Motor neuron (in vitro differentiated cells): ENCODE measurements at regions not wholly inside any gene's neighbourhood (a gene's known extent, or its start where the extent isn't known, plus 50 kb on each side); places are given as distances from the start of the nearest gene placed in this dataset.
"Not testable (repeated sequence)": the region's sequence is repeated elsewhere in the genome, so short reads cannot be mapped to it uniquely, and the experiment has no call there.

ENCODE experiments used
- ATAC-seq, 8 experiments: fragments of 200-7000 bp; cut with Tn5 transposase; replicated peaks in 6 of 8; 2 replicates each; pipeline ENCODE4 v1.8.0; 2021; ENCODE audit warnings: mild to moderate bottlenecking in 8 of 8, moderate library complexity in 8 of 8
- H3K27ac ChIP-seq, 2 donors: fragments of 250-450 bp; sonication (Bioruptor Pico); 2 replicates each; pipeline ENCODE4 v1.9.0; 2021; ENCODE audit warnings: antibody characterized with exemption in 2 of 2, mild to moderate bottlenecking in 2 of 2, moderate library complexity in 1 of 2
- H3K4me1 ChIP-seq, 2 donors: fragments of 250-450 bp; sonication (Bioruptor Pico); replicated peaks in 1 of 2; 2 replicates each; pipeline ENCODE4 v1.6.1; 2021; ENCODE audit warnings: antibody characterized with exemption in 2 of 2, mild to moderate bottlenecking in 2 of 2, moderate library complexity in 1 of 2
- H3K4me3 ChIP-seq, 5 donors: fragments of 250-450 bp; sonication (Bioruptor Pico); 2 replicates each; pipeline ENCODE4 v1.9.0; 2021; ENCODE audit warnings: antibody characterized with exemption in 5 of 5, mild to moderate bottlenecking in 5 of 5, moderate library complexity in 4 of 5
- WGBS, 10 experiments: fragments of 450-650 bp; shearing (Covaris generic); methylation state at CpG; one replicate each; pipeline ENCODE4 v1.0.0; 2022; 5-methylcytosine and 5-hydroxymethylcytosine counted together
- in situ Hi-C, 9 experiments: fragments of 400-800 bp; cut with MboI; loops; one replicate each; pipeline ENCODE4 v1.15.0; 2021; ENCODE audit warnings: low sequenced_read_pairs in 9 of 9, low pct_unique_long_range_greater_than_20kb in 2 of 9; ENCODE audit not compliant: unreplicated experiment in 9 of 9

- WGBS, 10 experiments = 67% methylated on average over 1 of the region's 5 CpGs; no CpG with 5 or more reads in 9 of the 10 experiments
- H3K27ac ChIP-seq = no peak overlapping the region
- no peak for ATAC-seq
- H3K4me1 ChIP-seq = peaks cover 7 to 10% of the 10 kb centered on the region in 2 donors
- in situ Hi-C loops = no loop called here
- H3K4me3 ChIP-seq = no peak overlapping the region
Measured at GRCh38 chrX:18102006-18102405, 118.7 kb downstream of the BEND2 start.

- 11 to 60% methylated on average over 4 to 5 of the region's 5 CpGs; no CpG with 5 or more reads in 8 of the 10 experiments for WGBS, 10 experiments
- H3K27ac ChIP-seq = no peak overlapping the region
- no peak for ATAC-seq
- H3K4me3 ChIP-seq = no peak overlapping the region
- peaks cover 7 to 10% of the 10 kb centered on the region in 2 donors for H3K4me1 ChIP-seq
- in situ Hi-C loops = no loop called here
Measured at GRCh38 chrX:18101087-18101486, 119.6 kb downstream of the BEND2 start.

- no peak overlapping the region for H3K27ac ChIP-seq
- peaks cover 7 to 10% of the 10 kb centered on the region in 2 donors for H3K4me1 ChIP-seq
- H3K4me3 ChIP-seq = no peak overlapping the region
- WGBS, 10 experiments = 0 to 60% (median 35%) methylated on average over 1 to 5 of the region's 6 CpGs; no CpG with 5 or more reads in 5 of the 10 experiments
- ATAC-seq = no peak
- in situ Hi-C loops = no loop called here
Measured at GRCh38 chrX:18099745-18100144, 120.9 kb downstream of the BEND2 start.

- in situ Hi-C loops = no loop called here
- 0 to 29% methylated on average over 1 to 8 of the region's 14 CpGs; no CpG with 5 or more reads in 8 of the 10 experiments for WGBS, 10 experiments
- Histone ChIP-seq H3K27ac (no peak overlapping the region), H3K4me1 (peaks cover 7 to 10% of the 10 kb centered on the region in 2 donors), H3K4me3 (peak overlapping the region in 2 of 5 donors; percentile 9 to 14)
- peak in 6 of 8 experiments; percentile 47 to 74 (median 56) for ATAC-seq
Measured at GRCh38 chrX:18098763-18099162, 121.9 kb downstream of the BEND2 start.

- no peak overlapping the region for H3K4me3 ChIP-seq
- ATAC-seq = no peak
- no peaks in the 10 kb centered on the region for H3K4me1 ChIP-seq
- no peak overlapping the region for H3K27ac ChIP-seq
- in situ Hi-C loops = no loop called here
Measured at GRCh38 chrX:18076434-18076833, 144.3 kb downstream of the BEND2 start.

GRCh38 chrX:18075603-18076002 is 145.1 kb downstream of the BEND2 start:
- no peak overlapping the region for H3K27ac ChIP-seq
- WGBS, 10 experiments = 0 to 62% (median 20%) methylated on average over 1 to 3 of the region's 3 CpGs; no CpG with 5 or more reads in 6 of the 10 experiments
- ATAC-seq = peak in 1 of 8 experiments; percentile 49

GRCh38 chrX:18068045-18068444 is 152.6 kb downstream of the BEND2 start:
- H3K27ac ChIP-seq, in situ Hi-C loops, ATAC-seq, H3K4me3 ChIP-seq, H3K4me1 ChIP-seq: not testable (repeated sequence)
- WGBS, 10 experiments = no CpG with 5 or more reads among the region's 3 CpGs

More at GRCh38 chrX:18075603-18076002, 145.1 kb downstream of the BEND2 start:
- in situ Hi-C loops = no loop called here
- Histone ChIP-seq H3K4me1 (no peaks in the 10 kb centered on the region), H3K4me3 (no peak overlapping the region)

GRCh38 chrX:18065956-18066355 is 154.7 kb downstream of the BEND2 start:
- in situ Hi-C loops = no loop called here
- peaks cover 7 to 10% of the 10 kb centered on the region in 2 donors for H3K4me1 ChIP-seq
- H3K27ac ChIP-seq = no peak overlapping the region
- peak in 1 of 8 experiments; percentile 22 for ATAC-seq
- 0 to 50% (median 8%) methylated on average over 2 to 4 of the region's 6 CpGs; no CpG with 5 or more reads in 7 of the 10 experiments for WGBS, 10 experiments
- no peak overlapping the region for H3K4me3 ChIP-seq

GRCh38 chrX:18051690-18052089 is 169.0 kb downstream of the BEND2 start:
- peaks cover 0 to 15% of the 10 kb centered on the region in 2 donors for H3K4me1 ChIP-seq
- no peak overlapping the region for H3K4me3 ChIP-seq
- 13 to 67% (median 40%) methylated on average over 1 of the region's 1 CpG; no CpG with 5 or more reads in 5 of the 10 experiments for WGBS, 10 experiments
- in situ Hi-C loops = no loop called here
- peak overlapping the region in 1 of 2 donors; percentile 72 for H3K27ac ChIP-seq
- ATAC-seq = peak in 5 of 8 experiments; percentile 42 to 70 (median 51)

GRCh38 chrX:18047491-18047890 is 173.2 kb downstream of the BEND2 start:
- no peak overlapping the region for H3K27ac ChIP-seq
- H3K4me3 ChIP-seq = no peak overlapping the region
- peaks cover 0 to 15% of the 10 kb centered on the region in 2 donors for H3K4me1 ChIP-seq
- in situ Hi-C loops = no loop called here
- ATAC-seq = no peak
- 0 to 86% (median 20%) methylated on average over 1 to 3 of the region's 3 CpGs; no CpG with 5 or more reads in 6 of the 10 experiments for WGBS, 10 experiments

- in situ Hi-C loops = no loop called here
- H3K27ac ChIP-seq = no peak overlapping the region
- peaks cover 0 to under 1% of the 10 kb centered on the region in 2 donors for H3K4me1 ChIP-seq
- H3K4me3 ChIP-seq = no peak overlapping the region
- no peak for ATAC-seq
- WGBS, 10 experiments = 0 to 100% (median 73%) methylated on average over 1 to 2 of the region's 2 CpGs; no CpG with 5 or more reads in 4 of the 10 experiments
Measured at GRCh38 chrX:18045436-18045835, 175.2 kb downstream of the BEND2 start.

GRCh38 chrX:18042776-18043175 is 177.9 kb downstream of the BEND2 start:
- no peak for ATAC-seq
- WGBS, 10 experiments = 0 to 100% (median 8%) methylated on average over 1 to 4 of the region's 5 CpGs; no CpG with 5 or more reads in 3 of the 10 experiments
- in situ Hi-C loops = no loop called here

GRCh38 chrX:18041656-18042055 is 179.0 kb downstream of the BEND2 start:
- in situ Hi-C loops = no loop called here
- Histone ChIP-seq H3K4me3 (no peak overlapping the region), H3K27ac (no peak overlapping the region), H3K4me1 (no peaks in the 10 kb centered on the region)
- WGBS, 10 experiments = 55 to 100% methylated on average over 1 of the region's 1 CpG; no CpG with 5 or more reads in 8 of the 10 experiments
- ATAC-seq = no peak

More at GRCh38 chrX:18042776-18043175, 177.9 kb downstream of the BEND2 start:
- Histone ChIP-seq H3K4me1 (no peaks in the 10 kb centered on the region), H3K4me3 (no peak overlapping the region), H3K27ac (no peak overlapping the region)

- ATAC-seq = no peak
- Histone ChIP-seq H3K27ac (no peak overlapping the region), H3K4me1 (peaks cover 0 to 3% of the 10 kb centered on the region in 2 donors), H3K4me3 (no peak overlapping the region)
- WGBS, 10 experiments = 20 to 100% (median 38%) methylated on average over 1 to 2 of the region's 2 CpGs; no CpG with 5 or more reads in 7 of the 10 experiments
- in situ Hi-C loops = no loop called here
Measured at GRCh38 chrX:18039023-18039422, 177.9 kb upstream of the RAI2 start.
